HCT116 (cell line): ENCODE measurements at regions not wholly inside any gene's neighbourhood (a gene's known extent, or its start where the extent isn't known, plus 50 kb on each side); places are given as distances from the start of the nearest gene placed in this dataset.

Experiments
- EZH2 ChIP-seq: fragments of 200-600 bp; sonication (generic); IDR thresholded peaks from 2 replicates; pipeline ENCODE4 v1.6.1; 2017; ENCODE audit warnings: antibody characterized with exemption, mixed run types
- FOSL1 ChIP-seq: IDR thresholded peaks from 2 replicates; pipeline ENCODE4 v1.6.1; 2012; ENCODE audit warnings: low read depth
- POLR2AphosphoS5 ChIP-seq: IDR thresholded peaks from 2 replicates; pipeline ENCODE4 v1.6.1; 2011; ENCODE audit warnings: mild to moderate bottlenecking, low read depth, low read length, moderate library complexity
- RAD21 ChIP-seq: IDR thresholded peaks from 2 replicates; pipeline ENCODE4 v1.6.1; 2012; ENCODE audit warnings: low read depth, mild to moderate bottlenecking
- REST ChIP-seq: IDR thresholded peaks from 2 replicates; pipeline ENCODE4 v1.6.1; 2012; ENCODE audit warnings: low read depth
- YY1 ChIP-seq: IDR thresholded peaks from 2 replicates; pipeline ENCODE4 v1.6.1; 2011; ENCODE audit warnings: low read length, low read depth, moderate library complexity, mild to moderate bottlenecking; ENCODE audit not compliant: insufficient replicate concordance; ENCODE audit errors: extremely low read depth

- no peak for TF ChIP-seq YY1
- TF ChIP-seq POLR2AphosphoS5, result no peak
- no peak for TF ChIP-seq RAD21
- no peak for TF ChIP-seq FOSL1
- TF ChIP-seq EZH2, result no peak
- no peak for TF ChIP-seq REST
These were observed 473.6 kb upstream of the PROK2 start for GRCh38 chr3:72258361-72259141.
